Tibial nerve (tissue), 4 donors: ENCODE measurements at regions not wholly inside any gene's neighbourhood (a gene's known extent, or its start where the extent isn't known, plus 50 kb on each side); places are given as distances from the start of the nearest gene placed in this dataset.

Source experiments
- DNase-seq, 2 donors: peaks; one replicate each; pipeline ENCODE4 v3.0.0-alpha.2; 2019; ENCODE audit warnings: low spot score in 2 of 2
- H3K27ac ChIP-seq, 4 donors: fragments of 200-600 bp; sonication (generic) in 3 of 4; one replicate each; pipeline ENCODE4 v1.5.1; 2017 to 2019; ENCODE audit warnings: mild to moderate bottlenecking in 1 of 4
- H3K27me3 ChIP-seq, 2 donors: fragments of 200-600 bp; sonication (generic) in 1 of 2; one replicate each; pipeline versions ENCODE4 v1.5.1 to v1.6.0; 2017 to 2019
- H3K36me3 ChIP-seq, 3 donors: fragments of 200-600 bp; sonication (generic); one replicate each; pipeline ENCODE4 v1.5.1; 2018 to 2019
- H3K4me1 ChIP-seq, 4 donors: fragments of 200-600 bp; sonication (generic) in 3 of 4; one replicate each; pipeline ENCODE4 v1.5.1; 2017 to 2019
- H3K4me3 ChIP-seq, 4 donors: fragments of 200-600 bp; sonication (generic) in 3 of 4; one replicate each; pipeline ENCODE4 v1.5.1; 2017 to 2019; ENCODE audit warnings: mild to moderate bottlenecking in 1 of 4, moderate library complexity in 1 of 4
- H3K9me3 ChIP-seq, 4 donors: fragments of 200-600 bp; sonication (generic) in 3 of 4; one replicate each; pipeline ENCODE4 v1.5.1; 2017 to 2019
- EP300 ChIP-seq, 2 donors: sonication (generic); formaldehyde crosslinking; IDR thresholded peaks; one replicate each; pipeline ENCODE4 v1.6.1; 2017; ENCODE audit warnings: antibody characterized with exemption in 2 of 2, mild to moderate bottlenecking in 1 of 2
- POLR2A ChIP-seq, 2 donors: fragments of 450-650 bp; IDR thresholded peaks; one replicate each; pipeline ENCODE4 v1.6.1; 2017; ENCODE audit warnings: antibody characterized with exemption in 2 of 2, mild to moderate bottlenecking in 2 of 2, moderate library complexity in 2 of 2
- WGBS, 2 donors: methylation state at CpG; one replicate each; pipeline ENCODE4 v1.1.5; 2018; 5-methylcytosine and 5-hydroxymethylcytosine counted together
- TF ChIP-seq, protein P1 (sequence below), 5 experiments: fragments of 200-600 bp in 3 of 5; fragments of 450-650 bp in 2 of 5; sonication (generic) in 3 of 5; IDR thresholded peaks; one replicate each; pipeline ENCODE4 v1.5.1; 2016 to 2019; ENCODE audit warnings: antibody characterized with exemption in 5 of 5, mild to moderate bottlenecking in 3 of 5, moderate library complexity in 2 of 5

DNA sequence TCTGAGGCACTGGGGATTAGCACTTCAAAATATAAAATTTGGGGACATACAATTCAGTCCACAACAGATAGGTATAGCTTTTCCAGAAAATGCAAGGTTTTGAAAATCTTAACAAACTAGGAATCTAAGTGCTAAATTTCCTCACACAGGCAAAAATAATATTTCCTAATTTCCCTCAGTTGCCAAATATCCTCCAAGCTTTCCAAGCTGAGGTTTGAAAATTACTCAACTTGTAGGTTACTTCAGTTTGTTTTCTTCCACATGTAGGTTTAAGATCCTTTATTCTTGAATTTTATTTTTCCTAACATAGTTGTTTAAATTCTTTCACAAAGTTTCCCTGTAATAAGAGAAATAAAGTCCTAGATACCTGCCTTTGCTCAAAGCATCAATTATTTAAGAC is 192.9 kb upstream of the NRXN1 start:
- H3K36me3 ChIP-seq = no peaks in the 10 kb centered on the region
- peaks cover 0 to 8% (median 0%) of the 10 kb centered on the region in 4 donors for H3K4me1 ChIP-seq
- no peaks in the 10 kb centered on the region for H3K27me3 ChIP-seq
- no peak overlapping the region for H3K27ac ChIP-seq
- H3K9me3 ChIP-seq = peaks cover 0 to 3% (median 0%) of the 10 kb centered on the region in 4 donors
- no peak for DNase-seq
- TF ChIP-seq, protein P1, sequence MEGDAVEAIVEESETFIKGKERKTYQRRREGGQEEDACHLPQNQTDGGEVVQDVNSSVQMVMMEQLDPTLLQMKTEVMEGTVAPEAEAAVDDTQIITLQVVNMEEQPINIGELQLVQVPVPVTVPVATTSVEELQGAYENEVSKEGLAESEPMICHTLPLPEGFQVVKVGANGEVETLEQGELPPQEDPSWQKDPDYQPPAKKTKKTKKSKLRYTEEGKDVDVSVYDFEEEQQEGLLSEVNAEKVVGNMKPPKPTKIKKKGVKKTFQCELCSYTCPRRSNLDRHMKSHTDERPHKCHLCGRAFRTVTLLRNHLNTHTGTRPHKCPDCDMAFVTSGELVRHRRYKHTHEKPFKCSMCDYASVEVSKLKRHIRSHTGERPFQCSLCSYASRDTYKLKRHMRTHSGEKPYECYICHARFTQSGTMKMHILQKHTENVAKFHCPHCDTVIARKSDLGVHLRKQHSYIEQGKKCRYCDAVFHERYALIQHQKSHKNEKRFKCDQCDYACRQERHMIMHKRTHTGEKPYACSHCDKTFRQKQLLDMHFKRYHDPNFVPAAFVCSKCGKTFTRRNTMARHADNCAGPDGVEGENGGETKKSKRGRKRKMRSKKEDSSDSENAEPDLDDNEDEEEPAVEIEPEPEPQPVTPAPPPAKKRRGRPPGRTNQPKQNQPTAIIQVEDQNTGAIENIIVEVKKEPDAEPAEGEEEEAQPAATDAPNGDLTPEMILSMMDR (IDR thresholded peaks at IDR 0.05) = no peak
- no peak for TF ChIP-seq POLR2A (IDR thresholded peaks at IDR 0.05)
- no peak for TF ChIP-seq EP300 (IDR thresholded peaks at IDR 0.05)
- no peak overlapping the region for H3K4me3 ChIP-seq

DNA sequence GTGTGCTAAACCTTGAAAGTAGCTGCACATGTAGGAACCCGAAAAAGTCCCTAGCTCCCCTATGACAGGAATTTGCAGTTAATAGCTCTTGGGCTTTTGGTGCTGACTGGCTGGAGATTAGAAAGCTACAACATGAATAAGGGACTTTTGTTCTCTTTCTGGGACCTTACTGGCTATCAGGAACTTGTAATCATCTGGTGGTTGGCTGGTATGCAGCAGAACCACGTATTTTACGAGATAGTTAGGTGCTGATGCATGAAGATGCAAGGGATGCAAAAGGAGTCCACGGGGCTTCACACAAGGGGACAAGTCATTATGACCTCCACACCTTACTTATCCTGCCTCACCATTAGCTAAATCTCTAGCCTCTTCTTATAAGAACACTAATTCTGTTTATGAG is 190.2 kb upstream of the NRXN1 start:
- Histone ChIP-seq H3K4me1 (peaks cover 0 to 14% (median 0%) of the 10 kb centered on the region in 4 donors), H3K27me3 (no peaks in the 10 kb centered on the region), H3K4me3 (no peak overlapping the region), H3K36me3 (no peaks in the 10 kb centered on the region), H3K9me3 (no peaks in the 10 kb centered on the region), H3K27ac (no peak overlapping the region)
- 75 to 83% methylated on average over 4 of the region's 4 CpGs for WGBS, 2 donors
- no peak for TF ChIP-seq EP300 (IDR thresholded peaks at IDR 0.05)
- no peak for TF ChIP-seq POLR2A (IDR thresholded peaks at IDR 0.05)
- TF ChIP-seq, protein P1 (IDR thresholded peaks at IDR 0.05) = no peak
- DNase-seq = no peak

DNA sequence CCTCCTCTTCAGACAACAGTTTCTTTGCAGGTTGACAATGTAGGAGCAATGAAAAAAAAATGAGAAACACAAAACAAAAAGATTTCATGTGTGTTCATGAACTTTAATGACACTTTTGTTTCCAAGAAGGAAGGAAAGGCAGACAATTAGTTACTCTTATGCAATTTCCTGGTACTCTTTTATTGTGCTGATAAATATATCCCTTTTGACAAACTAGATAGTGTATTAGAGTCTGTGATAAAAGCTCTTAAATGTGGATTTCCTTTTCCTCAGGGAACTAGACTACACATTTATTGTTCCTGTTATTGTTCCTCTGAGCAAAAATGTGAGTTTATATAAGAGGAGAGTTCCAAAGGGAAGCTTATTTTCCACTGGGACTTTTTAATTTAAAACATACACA is 188.7 kb upstream of the NRXN1 start:
- TF ChIP-seq POLR2A (IDR thresholded peaks at IDR 0.05) (no peak), EP300 (IDR thresholded peaks at IDR 0.05) (no peak)
- TF ChIP-seq, protein P1 (IDR thresholded peaks at IDR 0.05) = no peak
- Histone ChIP-seq H3K4me1 (peaks cover 0 to 14% (median 0%) of the 10 kb centered on the region in 4 donors), H3K27me3 (no peaks in the 10 kb centered on the region), H3K36me3 (no peaks in the 10 kb centered on the region), H3K27ac (no peak overlapping the region), H3K4me3 (no peak overlapping the region), H3K9me3 (no peaks in the 10 kb centered on the region)
- no peak for DNase-seq

DNA sequence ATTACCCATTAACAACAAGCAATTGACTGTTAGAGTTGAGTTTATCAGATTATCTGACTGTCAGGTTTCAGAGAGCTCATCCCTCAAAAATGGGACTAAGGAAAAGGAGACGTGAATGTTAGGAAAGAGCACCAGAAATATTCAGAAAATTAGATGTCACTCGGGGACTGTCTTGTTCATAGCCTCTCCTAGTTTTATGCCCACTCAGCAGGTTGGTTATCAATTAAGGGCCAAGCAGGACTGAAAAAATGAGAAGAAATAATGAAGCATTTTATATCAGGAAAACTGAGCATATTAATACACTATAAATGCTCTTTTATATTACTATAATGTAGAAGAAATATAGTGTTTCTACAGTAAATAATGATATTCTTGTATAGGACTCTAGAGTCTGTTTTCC is 188.1 kb upstream of the NRXN1 start:
- Histone ChIP-seq H3K36me3 (no peaks in the 10 kb centered on the region), H3K4me1 (peaks cover 0 to 14% (median 0%) of the 10 kb centered on the region in 4 donors), H3K4me3 (no peak overlapping the region), H3K27me3 (no peaks in the 10 kb centered on the region), H3K9me3 (no peaks in the 10 kb centered on the region), H3K27ac (no peak overlapping the region)
- DNase-seq = no peak
- TF ChIP-seq, protein P1 (IDR thresholded peaks at IDR 0.05) = no peak
- TF ChIP-seq EP300 (IDR thresholded peaks at IDR 0.05) (no peak), POLR2A (IDR thresholded peaks at IDR 0.05) (no peak)
- 74 to 78% methylated on average over 2 of the region's 2 CpGs for WGBS, 2 donors

DNA sequence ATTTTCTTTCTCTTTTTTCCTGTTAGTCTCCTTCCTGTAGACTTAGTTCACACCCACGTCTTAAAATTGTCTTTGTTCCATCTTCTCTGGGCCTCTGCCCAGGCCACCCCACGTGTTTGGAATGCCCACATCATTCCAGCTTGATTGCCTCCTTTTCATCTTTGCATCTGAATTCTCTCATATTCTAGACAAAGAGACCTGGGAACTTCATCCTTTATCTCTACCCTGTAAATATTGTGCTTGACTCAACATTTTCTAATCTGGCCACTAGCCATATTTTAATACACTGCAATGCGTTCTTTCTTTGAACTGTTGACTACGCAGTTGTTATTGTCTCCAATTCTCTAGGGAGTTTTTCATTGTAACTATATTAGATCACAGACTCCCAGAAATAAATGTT is 187.5 kb upstream of the NRXN1 start:
- TF ChIP-seq, protein P1 (IDR thresholded peaks at IDR 0.05) = no peak
- no peak for TF ChIP-seq POLR2A (IDR thresholded peaks at IDR 0.05)
- no peak for TF ChIP-seq EP300 (IDR thresholded peaks at IDR 0.05)
- Histone ChIP-seq H3K9me3 (no peaks in the 10 kb centered on the region), H3K27me3 (no peaks in the 10 kb centered on the region), H3K36me3 (no peaks in the 10 kb centered on the region), H3K4me3 (no peak overlapping the region), H3K4me1 (peaks cover 0 to 14% (median 0%) of the 10 kb centered on the region in 4 donors), H3K27ac (no peak overlapping the region)
- DNase-seq = no peak
- WGBS, 2 donors = 30% methylated on average over 4 of the region's 4 CpGs
